K562 (cell line): ENCODE measurements at regions not wholly inside any gene's neighbourhood (a gene's known extent, or its start where the extent isn't known, plus 50 kb on each side); places are given as distances from the start of the nearest gene placed in this dataset.

Experiments used
- ATAC-seq: fragments of 200-7000 bp; cut with Tn5 transposase; 3 replicates; pipeline ENCODE4 v1.9.1; 2020; ENCODE audit warnings: moderate library complexity
- BruUV-seq: library from RNA; stranded (reverse); fragments of 400-500 nt; replicated peaks from 2 replicates; lab custom pipeline; 2021; lab: Mats Ljungman, UMichigan
- CTCF ChIA-PET: fragments of 300-600 bp; formaldehyde crosslinking; extraction: SDS; loops from one replicate; lab custom pipeline; 2021; ENCODE audit warnings: low intra/inter-chr PET ratio; lab: Yijun Ruan, JAX
- POLR2A ChIA-PET: fragments of 300-600, 350-650 bp; sonication (Branson Sonifier 250); formaldehyde crosslinking; extraction: SDS; loops from one replicate; lab custom pipeline; 2021; ENCODE audit warnings: antibody characterized with exemption, inconsistent platforms; lab: Yijun Ruan, JAX
- DNase-seq, 4 experiments: peaks; one replicate each; pipeline versions ENCODE4 v3.0.0 to v3.0.0-alpha.2; 2011 to 2018; ENCODE audit warnings: low spot score in 3 of 4, mixed read lengths in 3 of 4; ENCODE audit errors: extremely low read depth in 1 of 4
- FAIRE-seq: peaks from 2 replicates; lab custom pipeline; 2011; peaks lifted over from hg19 to GRCh38; lab: Jason Lieb, UNC
- H2AFZ ChIP-seq: 2 replicates; pipeline ENCODE4 v1.6.0; 2011; ENCODE audit warnings: low read depth, low read length, control low read depth, inconsistent platforms
- H3K27ac ChIP-seq: fragments of 200-600 bp; 3 replicates; pipeline ENCODE4 v1.8.0; 2011; ENCODE audit warnings: low read depth, mild to moderate bottlenecking, control low read depth, inconsistent platforms, low read length, moderate library complexity, mixed read lengths; ENCODE audit errors: extremely low read depth
- H3K27me3 ChIP-seq, 2 experiments: fragments of 300-600 bp in 1 of 2; 2 replicates in 1 of 2; 3 replicates in 1 of 2; pipeline versions ENCODE4 v1.6.0 to v1.8.0; 2011; ENCODE audit warnings: inconsistent platforms in 2 of 2, low read length in 2 of 2, mild to moderate bottlenecking in 1 of 2, mixed read lengths in 1 of 2, moderate library complexity in 1 of 2; ENCODE audit not compliant: control insufficient read depth in 2 of 2, insufficient read depth in 2 of 2
- H3K36me3 ChIP-seq: fragments of 300-600 bp; 3 replicates; pipeline ENCODE4 v1.8.0; 2011; ENCODE audit warnings: mild to moderate bottlenecking, low read length, inconsistent platforms; ENCODE audit not compliant: control insufficient read depth, insufficient read depth
- H3K4me1 ChIP-seq, 2 experiments: fragments of 200-600 bp in 1 of 2; replicated peaks in 1 of 2; 2 replicates in 1 of 2; 3 replicates in 1 of 2; pipeline versions ENCODE4 v1.5.1 to v1.8.0; 2011; ENCODE audit warnings: inconsistent platforms in 2 of 2, low read length in 2 of 2, mild to moderate bottlenecking in 1 of 2, mixed read lengths in 1 of 2, moderate library complexity in 1 of 2; ENCODE audit not compliant: control insufficient read depth in 2 of 2, insufficient read depth in 2 of 2
- H3K4me2 ChIP-seq: 2 replicates; pipeline ENCODE4 v1.6.1; 2011; ENCODE audit warnings: low read length, control low read depth, inconsistent platforms, mixed read lengths; ENCODE audit not compliant: insufficient read depth
- H3K4me3 ChIP-seq: fragments of 200-600 bp; sonication (generic), shearing (Covaris generic); 2 replicates; pipeline ENCODE4 v1.5.1; 2016; ENCODE audit warnings: control low read depth, inconsistent platforms
- H3K79me2 ChIP-seq: fragments of 200-600 bp; 3 replicates; pipeline ENCODE4 v1.8.0; 2011; ENCODE audit warnings: low read length, inconsistent platforms; ENCODE audit not compliant: control insufficient read depth, insufficient read depth
- H3K9ac ChIP-seq, 2 experiments: 2 replicates each; pipeline versions ENCODE4 v1.6.0 to v1.6.1; 2011; ENCODE audit warnings: low read depth in 2 of 2, low read length in 2 of 2, control low read depth in 1 of 2, inconsistent platforms in 1 of 2, mild to moderate bottlenecking in 1 of 2, mixed read lengths in 1 of 2; ENCODE audit not compliant: insufficient read depth in 1 of 2
- H3K9me1 ChIP-seq: one replicate; pipeline ENCODE4 v1.6.0; 2011; ENCODE audit warnings: inconsistent platforms, mild to moderate bottlenecking, low read length, moderate library complexity; ENCODE audit not compliant: control insufficient read depth, insufficient read depth
- H3K9me3 ChIP-seq: replicated peaks from 2 replicates; pipeline ENCODE4 v1.5.1; 2011; ENCODE audit warnings: low read depth, low read length, inconsistent platforms; ENCODE audit not compliant: control insufficient read depth, insufficient read depth
- H4K20me1 ChIP-seq: replicated peaks from 2 replicates; pipeline ENCODE4 v1.6.1; 2011; ENCODE audit warnings: low read length, inconsistent platforms, mixed read lengths; ENCODE audit not compliant: control insufficient read depth, insufficient read depth
- ADNP ChIP-seq: fragments of 200-800 bp; sonication (Bioruptor generic); IDR thresholded peaks from 2 replicates; pipeline ENCODE4 v1.6.1; 2016; ENCODE audit warnings: missing genetic modification characterization, missing compliant biosample characterization
- HOXB6 ChIP-seq: fragments of 250-450 bp; sonication (Bioruptor Pico); IDR thresholded peaks from 2 replicates; pipeline ENCODE4 v1.5.1; 2022; ENCODE audit warnings: mild to moderate bottlenecking, borderline replicate concordance
- KLF1 ChIP-seq: fragments of 450-650 bp; IDR thresholded peaks from 2 replicates; pipeline ENCODE4 v1.6.1; 2016; ENCODE audit warnings: missing genetic modification characterization, missing compliant biosample characterization
- MED1 ChIP-seq: sonication (generic); formaldehyde crosslinking; IDR thresholded peaks from 2 replicates; pipeline ENCODE4 v1.8.1; 2023; ENCODE audit warnings: missing genetic modification reagents, borderline replicate concordance
- NCOA2 ChIP-seq, 2 experiments: fragments of 450-650 bp; IDR thresholded peaks; 2 replicates each; pipeline ENCODE4 v1.6.1; 2018; ENCODE audit warnings: mild to moderate bottlenecking in 2 of 2, moderate library complexity in 1 of 2; ENCODE audit not compliant: partially characterized antibody in 2 of 2
- WGBS: fragments of 100-300 bp; shearing (Covaris generic); methylation state at CpG from one replicate; pipeline ENCODE4 v1.1.6; 2016; ENCODE audit warnings: low coverage, mixed read lengths; ENCODE audit not compliant: insufficient coverage; ENCODE audit errors: missing lambda C conversion rate; 5-methylcytosine and 5-hydroxymethylcytosine counted together
- in situ Hi-C: fragments of 300-500 bp; cut with MboI; formaldehyde crosslinking; loops from 4 replicates; pipeline ENCODE4 v1.15.0; 2018; ENCODE audit warnings: inconsistent platforms, mixed read lengths
- intact Hi-C: fragments of 100-400 bp; cut with micrococcal nuclease; formaldehyde crosslinking; loops from 2 replicates; pipeline ENCODE4 v1.14.2; 2022
- TF ChIP-seq, protein P1 (sequence below): sonication (generic); formaldehyde crosslinking; IDR thresholded peaks from 2 replicates; pipeline ENCODE4 v1.8.1; 2022; ENCODE audit warnings: missing genetic modification reagents
- TF ChIP-seq, protein P2 (sequence below): fragments of 250-450 bp; sonication (Bioruptor Pico); IDR thresholded peaks from 2 replicates; pipeline ENCODE4 v1.4.0; 2020; ENCODE audit warnings: mild to moderate bottlenecking
- TF ChIP-seq, protein P3 (sequence below), 2 experiments: fragments of 450-650 bp; IDR thresholded peaks; 2 replicates each; pipeline ENCODE4 v1.6.1; 2018; ENCODE audit warnings: mild to moderate bottlenecking in 2 of 2, low read depth in 1 of 2; ENCODE audit not compliant: partially characterized antibody in 2 of 2
- TF ChIP-seq, protein P4 (sequence below): fragments of 250-450 bp; sonication (Bioruptor Pico); IDR thresholded peaks from 2 replicates; pipeline ENCODE4 v1.5.0; 2021
- TF ChIP-seq, protein P5 (sequence below): sonication (generic); formaldehyde crosslinking; IDR thresholded peaks from 2 replicates; pipeline ENCODE4 v1.9.0; 2022; ENCODE audit warnings: mild to moderate bottlenecking, missing genetic modification reagents

DNA sequence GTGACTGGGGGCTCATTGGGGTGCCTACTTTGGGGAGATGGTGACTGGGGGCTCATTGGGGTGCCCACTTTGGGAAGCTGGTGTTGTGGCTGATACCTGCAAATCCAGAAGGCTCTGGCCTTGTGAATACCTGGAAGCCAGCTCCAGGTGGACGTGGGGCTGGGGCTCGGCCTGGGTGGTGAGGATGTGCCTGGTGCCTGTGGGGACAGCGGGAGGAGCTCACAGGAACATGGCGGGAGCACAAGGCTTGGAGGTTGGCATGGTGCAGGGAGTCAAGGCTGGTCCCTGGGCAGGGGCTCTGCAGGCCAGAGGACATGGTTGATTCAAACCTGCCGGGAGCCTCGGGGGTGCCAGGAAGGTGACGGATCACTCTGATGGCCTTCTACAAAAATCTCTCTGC is 1165.7 kb downstream of the BRD1 start (continued):
- TF ChIP-seq, protein P1, sequence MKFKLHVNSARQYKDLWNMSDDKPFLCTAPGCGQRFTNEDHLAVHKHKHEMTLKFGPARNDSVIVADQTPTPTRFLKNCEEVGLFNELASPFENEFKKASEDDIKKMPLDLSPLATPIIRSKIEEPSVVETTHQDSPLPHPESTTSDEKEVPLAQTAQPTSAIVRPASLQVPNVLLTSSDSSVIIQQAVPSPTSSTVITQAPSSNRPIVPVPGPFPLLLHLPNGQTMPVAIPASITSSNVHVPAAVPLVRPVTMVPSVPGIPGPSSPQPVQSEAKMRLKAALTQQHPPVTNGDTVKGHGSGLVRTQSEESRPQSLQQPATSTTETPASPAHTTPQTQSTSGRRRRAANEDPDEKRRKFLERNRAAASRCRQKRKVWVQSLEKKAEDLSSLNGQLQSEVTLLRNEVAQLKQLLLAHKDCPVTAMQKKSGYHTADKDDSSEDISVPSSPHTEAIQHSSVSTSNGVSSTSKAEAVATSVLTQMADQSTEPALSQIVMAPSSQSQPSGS: no peak

DNA sequence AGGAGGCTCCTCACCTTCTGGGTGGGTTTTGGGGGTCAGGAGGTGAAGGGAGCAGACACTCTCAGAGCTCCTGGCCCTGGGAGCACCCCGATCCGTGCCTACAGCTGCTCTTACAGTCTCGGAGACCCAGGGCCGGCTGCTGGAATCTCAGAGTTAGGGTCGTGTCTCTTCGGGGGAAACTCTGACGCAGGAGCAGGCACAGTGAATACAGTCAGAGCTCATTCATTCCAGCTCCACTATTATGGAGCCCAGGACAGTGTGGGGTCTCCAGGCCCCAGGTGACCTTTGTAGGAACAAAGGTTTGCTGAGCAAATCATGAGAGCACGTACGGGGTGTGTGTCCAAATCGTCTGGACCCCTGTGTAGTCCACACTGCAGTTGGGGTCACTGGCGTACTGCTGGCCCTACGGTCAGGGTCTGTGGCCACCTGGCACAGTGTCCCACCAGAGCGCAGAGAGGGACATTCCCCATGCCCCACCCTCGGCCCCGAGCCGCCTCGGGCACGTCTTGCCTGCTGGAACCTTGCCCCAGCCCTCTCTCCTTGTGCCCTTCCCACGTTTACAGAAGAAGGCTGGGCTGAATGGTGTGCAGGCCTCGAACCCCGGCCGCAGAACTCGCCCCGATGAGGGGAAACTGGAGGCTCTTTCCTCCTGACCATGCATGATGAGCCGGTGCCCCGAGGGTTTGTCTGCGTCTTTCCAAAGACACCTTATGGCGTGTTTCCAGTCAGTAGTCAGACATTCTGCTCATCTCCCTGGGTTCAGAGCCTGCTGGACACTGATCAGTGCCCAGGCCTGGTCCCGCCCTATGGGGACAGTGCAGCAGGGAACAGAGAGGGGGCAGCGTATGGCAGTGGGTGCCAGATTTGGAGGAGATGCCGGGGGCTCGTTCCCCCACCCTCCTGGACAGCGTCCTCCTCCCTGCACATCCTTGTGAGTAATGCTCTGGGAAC is 1166.6 kb downstream of the BRD1 start:
- H3K9me3 ChIP-seq: no peaks in the 10 kb centered on the region
- no peaks in the 10 kb centered on the region for H4K20me1 ChIP-seq
- H3K4me1 ChIP-seq: no peaks in the 10 kb centered on the region
- H3K4me2 ChIP-seq: no peak overlapping the region
- ChIA-PET POLR2A (no interaction called here), CTCF (no interaction called here)
- H3K27me3 ChIP-seq: no peaks in the 10 kb centered on the region; a peak in 1 of 5 replicates
- no TSS peak for BruUV-seq
- H3K9me1 ChIP-seq: no peaks in the 10 kb centered on the region
- under 1% methylated on average over 27 of the region's 33 CpGs for WGBS
- DNase-seq (no peak), ATAC-seq (no peak), FAIRE-seq (no peak)
- no peak overlapping the region for H3K27ac ChIP-seq
- no peaks in the 10 kb centered on the region for H3K36me3 ChIP-seq
- H3K9ac ChIP-seq: no peak overlapping the region
- no peak overlapping the region for H3K4me3 ChIP-seq
- intact Hi-C loops (no loop called here), in situ Hi-C loops (no loop called here)
- no peaks in the 10 kb centered on the region for H3K79me2 ChIP-seq
- H2AFZ ChIP-seq: no peak overlapping the region
- TF ChIP-seq ADNP (no peak), MED1 (CRISPR knock-in tag) (no peak), HOXB6 (CRISPR knock-in tag) (no peak), KLF1 (no peak), NCOA2 (IDR thresholded peaks at IDR 0.05; ENCODE audit: partially characterized antibody in 2 of 2) (no peak)
- TF ChIP-seq, protein P2, sequence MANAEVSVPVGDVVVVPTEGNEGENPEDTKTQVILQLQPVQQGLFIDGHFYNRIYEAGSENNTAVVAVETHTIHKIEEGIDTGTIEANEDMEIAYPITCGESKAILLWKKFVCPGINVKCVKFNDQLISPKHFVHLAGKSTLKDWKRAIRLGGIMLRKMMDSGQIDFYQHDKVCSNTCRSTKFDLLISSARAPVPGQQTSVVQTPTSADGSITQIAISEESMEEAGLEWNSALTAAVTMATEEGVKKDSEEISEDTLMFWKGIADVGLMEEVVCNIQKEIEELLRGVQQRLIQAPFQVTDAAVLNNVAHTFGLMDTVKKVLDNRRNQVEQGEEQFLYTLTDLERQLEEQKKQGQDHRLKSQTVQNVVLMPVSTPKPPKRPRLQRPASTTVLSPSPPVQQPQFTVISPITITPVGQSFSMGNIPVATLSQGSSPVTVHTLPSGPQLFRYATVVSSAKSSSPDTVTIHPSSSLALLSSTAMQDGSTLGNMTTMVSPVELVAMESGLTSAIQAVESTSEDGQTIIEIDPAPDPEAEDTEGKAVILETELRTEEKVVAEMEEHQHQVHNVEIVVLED (CRISPR knock-in tag): no peak
- TF ChIP-seq, protein P3, sequence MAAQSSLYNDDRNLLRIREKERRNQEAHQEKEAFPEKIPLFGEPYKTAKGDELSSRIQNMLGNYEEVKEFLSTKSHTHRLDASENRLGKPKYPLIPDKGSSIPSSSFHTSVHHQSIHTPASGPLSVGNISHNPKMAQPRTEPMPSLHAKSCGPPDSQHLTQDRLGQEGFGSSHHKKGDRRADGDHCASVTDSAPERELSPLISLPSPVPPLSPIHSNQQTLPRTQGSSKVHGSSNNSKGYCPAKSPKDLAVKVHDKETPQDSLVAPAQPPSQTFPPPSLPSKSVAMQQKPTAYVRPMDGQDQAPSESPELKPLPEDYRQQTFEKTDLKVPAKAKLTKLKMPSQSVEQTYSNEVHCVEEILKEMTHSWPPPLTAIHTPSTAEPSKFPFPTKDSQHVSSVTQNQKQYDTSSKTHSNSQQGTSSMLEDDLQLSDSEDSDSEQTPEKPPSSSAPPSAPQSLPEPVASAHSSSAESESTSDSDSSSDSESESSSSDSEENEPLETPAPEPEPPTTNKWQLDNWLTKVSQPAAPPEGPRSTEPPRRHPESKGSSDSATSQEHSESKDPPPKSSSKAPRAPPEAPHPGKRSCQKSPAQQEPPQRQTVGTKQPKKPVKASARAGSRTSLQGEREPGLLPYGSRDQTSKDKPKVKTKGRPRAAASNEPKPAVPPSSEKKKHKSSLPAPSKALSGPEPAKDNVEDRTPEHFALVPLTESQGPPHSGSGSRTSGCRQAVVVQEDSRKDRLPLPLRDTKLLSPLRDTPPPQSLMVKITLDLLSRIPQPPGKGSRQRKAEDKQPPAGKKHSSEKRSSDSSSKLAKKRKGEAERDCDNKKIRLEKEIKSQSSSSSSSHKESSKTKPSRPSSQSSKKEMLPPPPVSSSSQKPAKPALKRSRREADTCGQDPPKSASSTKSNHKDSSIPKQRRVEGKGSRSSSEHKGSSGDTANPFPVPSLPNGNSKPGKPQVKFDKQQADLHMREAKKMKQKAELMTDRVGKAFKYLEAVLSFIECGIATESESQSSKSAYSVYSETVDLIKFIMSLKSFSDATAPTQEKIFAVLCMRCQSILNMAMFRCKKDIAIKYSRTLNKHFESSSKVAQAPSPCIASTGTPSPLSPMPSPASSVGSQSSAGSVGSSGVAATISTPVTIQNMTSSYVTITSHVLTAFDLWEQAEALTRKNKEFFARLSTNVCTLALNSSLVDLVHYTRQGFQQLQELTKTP (IDR thresholded peaks at IDR 0.05; ENCODE audit: low read depth in 1 of 2, partially characterized antibody in 2 of 2): no peak
- TF ChIP-seq, protein P4, sequence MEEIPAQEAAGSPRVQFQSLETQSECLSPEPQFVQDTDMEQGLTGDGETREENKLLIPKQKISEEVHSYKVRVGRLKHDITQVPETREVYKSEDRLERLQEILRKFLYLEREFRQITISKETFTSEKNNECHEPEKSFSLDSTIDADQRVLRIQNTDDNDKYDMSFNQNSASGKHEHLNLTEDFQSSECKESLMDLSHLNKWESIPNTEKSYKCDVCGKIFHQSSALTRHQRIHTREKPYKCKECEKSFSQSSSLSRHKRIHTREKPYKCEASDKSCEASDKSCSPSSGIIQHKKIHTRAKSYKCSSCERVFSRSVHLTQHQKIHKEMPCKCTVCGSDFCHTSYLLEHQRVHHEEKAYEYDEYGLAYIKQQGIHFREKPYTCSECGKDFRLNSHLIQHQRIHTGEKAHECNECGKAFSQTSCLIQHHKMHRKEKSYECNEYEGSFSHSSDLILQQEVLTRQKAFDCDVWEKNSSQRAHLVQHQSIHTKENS (CRISPR knock-in tag): no peak
- TF ChIP-seq, protein P5, sequence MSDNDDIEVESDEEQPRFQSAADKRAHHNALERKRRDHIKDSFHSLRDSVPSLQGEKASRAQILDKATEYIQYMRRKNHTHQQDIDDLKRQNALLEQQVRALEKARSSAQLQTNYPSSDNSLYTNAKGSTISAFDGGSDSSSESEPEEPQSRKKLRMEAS (CRISPR knock-in tag): no peak
